ENCODE measurements at regions not wholly inside any gene's neighbourhood (a gene's known extent, or its start where the extent isn't known, plus 50 kb on each side); places are given as distances from the start of the nearest gene placed in this dataset.

GRCh38 chr15:87492321-87492720, 764.2 kb downstream of the NTRK3 start:
- no peak for TF ChIP-seq GATA2 (IDR thresholded peaks at IDR 0.05; ENCODE audit: low read depth, low read length)
- no peak for TF ChIP-seq GATA3 (IDR thresholded peaks at IDR 0.05; ENCODE audit: low read depth, low read length)

All from SH-SY5Y (cell line).